Endothelial cell of umbilical vein (primary cell): ENCODE measurements at regions not wholly inside any gene's neighbourhood (a gene's known extent, or its start where the extent isn't known, plus 50 kb on each side); places are given as distances from the start of the nearest gene placed in this dataset.

Experiments used
- BruUV-seq: library from RNA; stranded (reverse); fragments of 400-500 nt; replicated peaks from 2 replicates; lab custom pipeline; 2021; lab: Mats Ljungman, UMichigan
- CTCF ChIA-PET: fragments of 300-600, 350-600 bp; sonication (Branson Sonifier 250); formaldehyde crosslinking; loops from one replicate; lab custom pipeline; 2021; ENCODE audit warnings: antibody characterized with exemption, inconsistent platforms; lab: Charles Lee
- POLR2A ChIA-PET: fragments of 300-600, 350-600 bp; sonication (Branson Sonifier 250); formaldehyde crosslinking; loops from one replicate; lab custom pipeline; 2021; ENCODE audit warnings: antibody characterized with exemption, inconsistent platforms; lab: Charles Lee
- DNase-seq: peaks from one replicate; pipeline ENCODE4 v3.0.0-alpha.2; 2011; ENCODE audit warnings: low read depth, low spot score
- FAIRE-seq: peaks from 2 replicates; lab custom pipeline; 2011; peaks lifted over from hg19 to GRCh38; lab: Jason Lieb, UNC
- H2AFZ ChIP-seq: 2 replicates; pipeline ENCODE4 v1.6.0; 2012; ENCODE audit warnings: low read depth, low read length, control low read depth, inconsistent platforms
- H3K27ac ChIP-seq: 2 replicates; pipeline ENCODE4 v1.5.1; 2011; ENCODE audit warnings: low read depth, mild to moderate bottlenecking, control low read depth, low read length, moderate library complexity; ENCODE audit not compliant: insufficient read depth
- H3K27me3 ChIP-seq, 2 experiments: 2 replicates each; pipeline versions ENCODE4 v1.6.0 to v1.6.1; 2011; ENCODE audit warnings: low read length in 2 of 2, mixed read lengths in 1 of 2; ENCODE audit not compliant: control insufficient read depth in 2 of 2, insufficient read depth in 2 of 2
- H3K36me3 ChIP-seq, 2 experiments: 2 replicates in 1 of 2; 3 replicates in 1 of 2; pipeline ENCODE4 v1.5.1; 2011; ENCODE audit warnings: low read length in 2 of 2, mild to moderate bottlenecking in 1 of 2, moderate library complexity in 1 of 2; ENCODE audit not compliant: control insufficient read depth in 2 of 2, insufficient read depth in 2 of 2; ENCODE audit errors: extremely low read depth in 1 of 2
- H3K4me1 ChIP-seq: 3 replicates; pipeline ENCODE4 v1.5.1; 2011; ENCODE audit warnings: mild to moderate bottlenecking, low read length; ENCODE audit not compliant: control insufficient read depth, insufficient read depth; ENCODE audit errors: extremely low read depth
- H3K4me2 ChIP-seq: 2 replicates; pipeline ENCODE4 v1.6.1; 2011; ENCODE audit warnings: low read length, control low read depth, mixed read lengths; ENCODE audit not compliant: insufficient read depth
- H3K4me3 ChIP-seq, 3 experiments: fragments of 200-600 bp in 1 of 3; sonication (generic), shearing (Covaris generic) in 1 of 3; replicated peaks in 1 of 3; 2 replicates each; pipeline ENCODE4 v1.5.1; 2011 to 2016; ENCODE audit warnings: control low read depth in 3 of 3, low read length in 3 of 3, mild to moderate bottlenecking in 2 of 3, inconsistent platforms in 1 of 3, low read depth in 1 of 3, moderate library complexity in 1 of 3; ENCODE audit not compliant: insufficient read depth in 1 of 3
- H3K79me2 ChIP-seq: 2 replicates; pipeline ENCODE4 v1.6.0; 2012; ENCODE audit warnings: low read length, inconsistent platforms; ENCODE audit not compliant: control insufficient read depth, insufficient read depth
- H3K9ac ChIP-seq: replicated peaks from 2 replicates; pipeline ENCODE3; 2011; ENCODE audit warnings: low read length, control low read depth; ENCODE audit not compliant: insufficient read depth; ENCODE audit errors: extremely low read depth
- H3K9me1 ChIP-seq: replicated peaks from 3 replicates; pipeline ENCODE4 v1.6.0; 2011; ENCODE audit warnings: mild to moderate bottlenecking, low read length; ENCODE audit not compliant: control insufficient read depth, insufficient read depth; ENCODE audit errors: extremely low read depth
- H3K9me3 ChIP-seq: replicated peaks from 2 replicates; pipeline ENCODE4 v1.5.1; 2012; ENCODE audit warnings: low read length, inconsistent platforms; ENCODE audit not compliant: control insufficient read depth, insufficient read depth
- H4K20me1 ChIP-seq: replicated peaks from 2 replicates; pipeline ENCODE3; 2011; ENCODE audit warnings: mild to moderate bottlenecking, low read length; ENCODE audit not compliant: control insufficient read depth, insufficient read depth; ENCODE audit errors: extremely low read depth
- EZH2 ChIP-seq: IDR thresholded peaks from 2 replicates; pipeline ENCODE4 v1.6.1; 2012; ENCODE audit warnings: borderline replicate concordance, low read depth, mild to moderate bottlenecking, moderate library complexity, low read length, inconsistent platforms; ENCODE audit not compliant: severe bottlenecking
- FOS ChIP-seq: IDR thresholded peaks from 2 replicates; pipeline ENCODE4 v1.6.1; 2011; ENCODE audit warnings: mild to moderate bottlenecking, low read length, moderate library complexity, borderline replicate concordance; ENCODE audit not compliant: insufficient read depth
- GATA2 ChIP-seq: IDR thresholded peaks from 2 replicates; pipeline ENCODE4 v1.7.0; 2011; ENCODE audit warnings: low read depth, mild to moderate bottlenecking, moderate library complexity, mixed read lengths, low read length; ENCODE audit not compliant: insufficient read length, insufficient read depth
- JUN ChIP-seq: IDR thresholded peaks from 2 replicates; pipeline ENCODE4 v1.6.1; 2011; ENCODE audit warnings: borderline replicate concordance, low read depth; ENCODE audit not compliant: insufficient read length, insufficient read depth
- MYC ChIP-seq: IDR thresholded peaks from one replicate; pipeline ENCODE4 v1.6.1; 2011; ENCODE audit warnings: mild to moderate bottlenecking, low read depth, low read length
- POLR2A ChIP-seq: IDR thresholded peaks from 2 replicates; pipeline ENCODE4 v1.6.1; 2012; ENCODE audit warnings: low read depth, mild to moderate bottlenecking, control low read depth, low read length
- POLR2AphosphoS5 ChIP-seq: IDR thresholded peaks from 2 replicates; pipeline ENCODE4 v1.6.1; 2012; ENCODE audit warnings: low read depth, mild to moderate bottlenecking, control low read depth, low read length, moderate library complexity; ENCODE audit not compliant: insufficient read depth
- dilution Hi-C: fragments of 300-500 bp; cut with MboI; formaldehyde crosslinking; loops from one replicate; pipeline ENCODE4 v1.15.0; 2019; ENCODE audit warnings: low sequenced_read_pairs; ENCODE audit not compliant: extremely low pct_ligation_motif_present
- intact Hi-C: fragments of 100-400 bp; cut with micrococcal nuclease; formaldehyde crosslinking; loops from one replicate; pipeline ENCODE4 v1.10.0; 2022
- TF ChIP-seq, protein P1 (sequence below): IDR thresholded peaks from 2 replicates; pipeline ENCODE4 v1.6.1; 2011; ENCODE audit not compliant: insufficient read depth, insufficient read length
- TF ChIP-seq, protein P2 (sequence below), 2 donors: IDR thresholded peaks; 1 replicate in 1 of 2; 2 replicates in 1 of 2; pipeline ENCODE4 v1.5.1; 2011; ENCODE audit warnings: low read length in 2 of 2, mild to moderate bottlenecking in 2 of 2, moderate library complexity in 2 of 2, control low read depth in 1 of 2, inconsistent platforms in 1 of 2, low read depth in 1 of 2; ENCODE audit not compliant: insufficient read depth in 1 of 2; ENCODE audit errors: extremely low read depth in 1 of 2

DNA sequence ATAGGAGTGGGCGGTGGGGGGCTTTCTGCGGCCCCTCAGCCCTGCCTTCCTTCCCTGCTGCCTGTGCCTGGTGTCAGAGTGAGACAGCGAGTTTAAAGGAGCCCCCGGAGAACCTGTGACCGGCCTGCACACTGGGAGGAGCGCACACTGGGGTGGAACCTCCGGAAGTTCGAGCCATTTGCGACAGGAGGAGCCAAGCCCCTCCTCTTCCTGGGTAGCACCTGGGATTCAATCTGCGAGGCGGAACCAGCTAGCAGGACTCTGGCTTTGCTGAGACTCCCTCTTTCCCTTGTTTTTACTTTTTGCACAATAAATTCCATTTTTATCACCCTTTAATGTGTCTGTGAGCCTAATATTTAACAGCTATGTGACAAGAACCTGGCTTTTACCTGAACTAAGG lies 540.6 kb downstream of the NPHP4 start:
- intact Hi-C loops: no loop called here
- H3K4me3 ChIP-seq: no peak overlapping the region
- FAIRE-seq (no peak), DNase-seq (no peak)
- no peak overlapping the region for H3K4me2 ChIP-seq
- no peaks in the 10 kb centered on the region for H4K20me1 ChIP-seq
- no peaks in the 10 kb centered on the region for H3K4me1 ChIP-seq
- BruUV-seq: no TSS peak
- CTCF ChIA-PET: no interaction called here
- TF ChIP-seq MYC (no peak), EZH2 (no peak), FOS (no peak), JUN (no peak), GATA2 (no peak), POLR2AphosphoS5 (no peak), POLR2A (no peak)
- TF ChIP-seq, protein P1, sequence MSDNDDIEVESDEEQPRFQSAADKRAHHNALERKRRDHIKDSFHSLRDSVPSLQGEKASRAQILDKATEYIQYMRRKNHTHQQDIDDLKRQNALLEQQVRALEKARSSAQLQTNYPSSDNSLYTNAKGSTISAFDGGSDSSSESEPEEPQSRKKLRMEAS: no peak
- TF ChIP-seq, protein P2, sequence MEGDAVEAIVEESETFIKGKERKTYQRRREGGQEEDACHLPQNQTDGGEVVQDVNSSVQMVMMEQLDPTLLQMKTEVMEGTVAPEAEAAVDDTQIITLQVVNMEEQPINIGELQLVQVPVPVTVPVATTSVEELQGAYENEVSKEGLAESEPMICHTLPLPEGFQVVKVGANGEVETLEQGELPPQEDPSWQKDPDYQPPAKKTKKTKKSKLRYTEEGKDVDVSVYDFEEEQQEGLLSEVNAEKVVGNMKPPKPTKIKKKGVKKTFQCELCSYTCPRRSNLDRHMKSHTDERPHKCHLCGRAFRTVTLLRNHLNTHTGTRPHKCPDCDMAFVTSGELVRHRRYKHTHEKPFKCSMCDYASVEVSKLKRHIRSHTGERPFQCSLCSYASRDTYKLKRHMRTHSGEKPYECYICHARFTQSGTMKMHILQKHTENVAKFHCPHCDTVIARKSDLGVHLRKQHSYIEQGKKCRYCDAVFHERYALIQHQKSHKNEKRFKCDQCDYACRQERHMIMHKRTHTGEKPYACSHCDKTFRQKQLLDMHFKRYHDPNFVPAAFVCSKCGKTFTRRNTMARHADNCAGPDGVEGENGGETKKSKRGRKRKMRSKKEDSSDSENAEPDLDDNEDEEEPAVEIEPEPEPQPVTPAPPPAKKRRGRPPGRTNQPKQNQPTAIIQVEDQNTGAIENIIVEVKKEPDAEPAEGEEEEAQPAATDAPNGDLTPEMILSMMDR (IDR thresholded peaks at IDR 0.05; ENCODE audit: extremely low read depth in 1 of 2, insufficient read depth in 1 of 2, low read depth in 1 of 2, low read length in 2 of 2): no peak
- H3K9me3 ChIP-seq: peaks cover 7% of the 10 kb centered on the region
- H3K27ac ChIP-seq: no peak overlapping the region
- H3K79me2 ChIP-seq: no peaks in the 10 kb centered on the region
- H2AFZ ChIP-seq: no peak overlapping the region
- H3K9ac ChIP-seq: no peak overlapping the region
- H3K9me1 ChIP-seq: no peaks in the 10 kb centered on the region
- no peaks in the 10 kb centered on the region for H3K27me3 ChIP-seq
- POLR2A ChIA-PET: no interaction called here
- H3K36me3 ChIP-seq: no peaks in the 10 kb centered on the region
- dilution Hi-C loops: no loop called here
